ENCODE measurements at regions not wholly inside any gene's neighbourhood (a gene's known extent, or its start where the extent isn't known, plus 50 kb on each side); places are given as distances from the start of the nearest gene placed in this dataset.
"Not testable (repeated sequence)": the region's sequence is repeated elsewhere in the genome, so short reads cannot be mapped to it uniquely, and the experiment has no call there.

GRCh38 chr1:157314408-157314807 is 176.2 kb upstream of the ETV3 start:
- H3K27me3 ChIP-seq = peaks cover 0 to 12% of the 10 kb centered on the region in 2 donors
- DNase-seq (no peak), ATAC-seq (no peak)
- no peaks in the 10 kb centered on the region for H3K36me3 ChIP-seq
- H3K4me1 ChIP-seq = no peaks in the 10 kb centered on the region
- H3K27ac ChIP-seq = no peak overlapping the region
- peaks cover 0 to 33% of the 10 kb centered on the region in 2 donors for H3K9me3 ChIP-seq
- H3K4me3 ChIP-seq = no peak overlapping the region
- no peak for TF ChIP-seq CTCF (IDR thresholded peaks at IDR 0.05)
- intact Hi-C loops (cut with DNase I) = no loop called here

GRCh38 chr1:157313240-157313807 is 175.1 kb upstream of the ETV3 start:
- no peaks in the 10 kb centered on the region for H3K4me1 ChIP-seq
- no peak overlapping the region for H3K4me3 ChIP-seq
- peaks cover 0 to 12% of the 10 kb centered on the region in 2 donors for H3K27me3 ChIP-seq
- no peaks in the 10 kb centered on the region for H3K36me3 ChIP-seq
- ATAC-seq (peak; percentile 71), DNase-seq (no peak)
- intact Hi-C loops (cut with DNase I) = no loop called here
- H3K27ac ChIP-seq = no peak overlapping the region
- TF ChIP-seq CTCF (IDR thresholded peaks at IDR 0.05) = no peak
- peaks cover 0 to 23% of the 10 kb centered on the region in 2 donors for H3K9me3 ChIP-seq

GRCh38 chr1:157312082-157312812 is 174.1 kb upstream of the ETV3 start:
- Histone ChIP-seq H3K27ac (no peak overlapping the region), H3K27me3 (peaks cover 0 to 12% of the 10 kb centered on the region in 2 donors), H3K4me1 (no peaks in the 10 kb centered on the region), H3K4me3 (no peak overlapping the region), H3K36me3 (no peaks in the 10 kb centered on the region), H3K9me3 (peaks cover 0 to 16% of the 10 kb centered on the region in 2 donors)
- no peak for ATAC-seq
- no peak for DNase-seq
- TF ChIP-seq CTCF (IDR thresholded peaks at IDR 0.05) = no peak
- intact Hi-C loops (cut with DNase I) = no loop called here

- Histone ChIP-seq H3K27ac (no peak overlapping the region), H3K9me3 (peaks cover 0 to 11% of the 10 kb centered on the region in 2 donors), H3K27me3 (peaks cover 0 to 12% of the 10 kb centered on the region in 2 donors), H3K4me1 (no peaks in the 10 kb centered on the region), H3K4me3 (no peak overlapping the region), H3K36me3 (no peaks in the 10 kb centered on the region)
- intact Hi-C loops (cut with DNase I) = no loop called here
- DNase-seq (no peak), ATAC-seq (no peak)
- TF ChIP-seq CTCF (IDR thresholded peaks at IDR 0.05) = no peak
Measured at GRCh38 chr1:157311730-157312081, 173.5 kb upstream of the ETV3 start.

- DNase-seq (peak in 1 of 4 donors; percentile 59), ATAC-seq (peak; percentile 77)
- H3K9me3 ChIP-seq; H3K36me3 ChIP-seq; H3K4me1 ChIP-seq; H3K27ac ChIP-seq; intact Hi-C loops (cut with DNase I); H3K4me3 ChIP-seq: not testable (repeated sequence)
- H3K27me3 ChIP-seq = peaks cover 0 to 12% of the 10 kb centered on the region in 2 donors
Measured at GRCh38 chr1:157310805-157311729, 172.9 kb upstream of the ETV3 start.
